H9 (cell line): ENCODE measurements at regions not wholly inside any gene's neighbourhood (a gene's known extent, or its start where the extent isn't known, plus 50 kb on each side); places are given as distances from the start of the nearest gene placed in this dataset.

Source experiments
- DNase-seq: peaks from one replicate; pipeline ENCODE4 v3.0.0-alpha.2; 2017
- H2AFZ ChIP-seq: one replicate; pipeline ENCODE4 v1.6.1; 2013; ENCODE audit warnings: mild to moderate bottlenecking, low read length, control low read depth, moderate library complexity
- H2AK5ac ChIP-seq: 2 replicates; pipeline ENCODE4 v1.6.1; 2013; ENCODE audit warnings: low read length, control low read depth, mixed read lengths; ENCODE audit not compliant: insufficient read length
- H2BK120ac ChIP-seq: one replicate; pipeline ENCODE4 v1.6.1; 2013; ENCODE audit warnings: low read depth, mild to moderate bottlenecking, low read length, control low read depth, inconsistent platforms; ENCODE audit not compliant: poor library complexity, severe bottlenecking
- H2BK12ac ChIP-seq: 2 replicates; pipeline ENCODE4 v1.6.1; 2013; ENCODE audit warnings: low read length, control low read depth, mixed read lengths, low read depth; ENCODE audit not compliant: insufficient read length
- H2BK15ac ChIP-seq: 2 replicates; pipeline ENCODE4 v1.6.1; 2013; ENCODE audit warnings: low read depth, low read length, control low read depth
- H2BK20ac ChIP-seq: one replicate; pipeline ENCODE4 v1.6.1; 2013; ENCODE audit warnings: low read depth, mild to moderate bottlenecking, low read length, control low read depth, inconsistent platforms; ENCODE audit not compliant: poor library complexity, severe bottlenecking
- H2BK5ac ChIP-seq: 2 replicates; pipeline ENCODE4 v1.6.1; 2013; ENCODE audit warnings: low read length, control low read depth, mixed read lengths; ENCODE audit not compliant: insufficient read length
- H3K14ac ChIP-seq: 2 replicates; pipeline ENCODE4 v1.6.1; 2013; ENCODE audit warnings: low read length, control low read depth; ENCODE audit not compliant: insufficient read depth
- H3K18ac ChIP-seq: 2 replicates; pipeline ENCODE4 v1.6.1; 2013; ENCODE audit warnings: low read depth, mild to moderate bottlenecking, mixed read lengths, low read length, control low read depth; ENCODE audit not compliant: insufficient read length
- H3K23ac ChIP-seq: 2 replicates; pipeline ENCODE4 v1.6.1; 2013; ENCODE audit warnings: low read length, control low read depth, mixed read lengths, low read depth; ENCODE audit not compliant: insufficient read length
- H3K23me2 ChIP-seq: 2 replicates; pipeline ENCODE4 v1.6.1; 2013; ENCODE audit warnings: low read depth, mild to moderate bottlenecking, mixed read lengths, low read length, control low read depth; ENCODE audit not compliant: insufficient read length, poor library complexity, severe bottlenecking
- H3K27ac ChIP-seq: 2 replicates; pipeline ENCODE4 v1.5.1; 2013; ENCODE audit warnings: low read length, control low read depth, mixed read lengths, low read depth; ENCODE audit not compliant: insufficient read length
- H3K27me3 ChIP-seq: 2 replicates; pipeline ENCODE4 v1.6.1; 2013; ENCODE audit warnings: low read length, control low read depth, inconsistent platforms; ENCODE audit not compliant: insufficient read depth
- H3K4ac ChIP-seq: 2 replicates; pipeline ENCODE4 v1.6.1; 2013; ENCODE audit warnings: low read depth, mild to moderate bottlenecking, control low read depth, inconsistent platforms, low read length, moderate library complexity
- H3K4me1 ChIP-seq: 2 replicates; pipeline ENCODE4 v1.6.1; 2013; ENCODE audit warnings: low read length, control low read depth, inconsistent platforms; ENCODE audit not compliant: insufficient read depth
- H3K4me2 ChIP-seq: 2 replicates; pipeline ENCODE4 v1.6.1; 2013; ENCODE audit warnings: low read length, control low read depth, mixed read lengths; ENCODE audit not compliant: insufficient read length, insufficient read depth
- H3K56ac ChIP-seq: 2 replicates; pipeline ENCODE4 v1.6.1; 2013; ENCODE audit warnings: low read depth, mild to moderate bottlenecking, mixed read lengths, low read length, control low read depth; ENCODE audit not compliant: insufficient read length
- H3K79me1 ChIP-seq: 2 replicates; pipeline ENCODE4 v1.6.1; 2013; ENCODE audit warnings: low read depth, mild to moderate bottlenecking, moderate library complexity, low read length, control low read depth, inconsistent platforms; ENCODE audit not compliant: insufficient read depth, poor library complexity, severe bottlenecking
- H3K79me2 ChIP-seq: 2 replicates; pipeline ENCODE4 v1.6.1; 2013; ENCODE audit warnings: low read length, control low read depth, inconsistent platforms; ENCODE audit not compliant: insufficient read depth
- H3K9ac ChIP-seq: 2 replicates; pipeline ENCODE4 v1.6.1; 2013; ENCODE audit warnings: low read length, control low read depth, mixed read lengths; ENCODE audit not compliant: insufficient read length; ENCODE audit errors: extremely low read depth
- H3K9me3 ChIP-seq: one replicate; pipeline ENCODE4 v1.6.1; 2013; ENCODE audit warnings: low read depth, low read length, inconsistent platforms; ENCODE audit not compliant: control insufficient read depth
- H3T11ph ChIP-seq: one replicate; pipeline ENCODE4 v1.6.1; 2013; ENCODE audit warnings: mild to moderate bottlenecking, low read length, control low read depth, inconsistent platforms
- H4K20me1 ChIP-seq: one replicate; pipeline ENCODE4 v1.6.1; 2013; ENCODE audit not compliant: control insufficient read depth, insufficient read length, insufficient read depth
- H4K5ac ChIP-seq: 2 replicates; pipeline ENCODE4 v1.6.1; 2013; ENCODE audit warnings: low read depth, mild to moderate bottlenecking, mixed read lengths, low read length, control low read depth; ENCODE audit not compliant: insufficient read length
- H4K8ac ChIP-seq: replicated peaks from 2 replicates; pipeline ENCODE4 v1.6.1; 2013; ENCODE audit warnings: low read length, control low read depth, mixed read lengths, low read depth; ENCODE audit not compliant: insufficient read length
- H4K91ac ChIP-seq: 2 replicates; pipeline ENCODE4 v1.6.1; 2013; ENCODE audit warnings: low read depth, mild to moderate bottlenecking, moderate library complexity, mixed read lengths, low read length, control low read depth; ENCODE audit not compliant: insufficient read length
- H3K27ac Mint-ChIP-seq, 3 experiments: 2 replicates in 2 of 3; 3 replicates in 1 of 3; pipeline ENCODE4 v1.8.0; 2020 to 2021; ENCODE audit warnings: mixed read lengths in 3 of 3, mild to moderate bottlenecking in 1 of 3, moderate library complexity in 1 of 3
- H3K27me3 Mint-ChIP-seq: 2 replicates; pipeline ENCODE4 v1.8.0; 2021; ENCODE audit warnings: low read depth, mild to moderate bottlenecking, moderate library complexity, mixed read lengths
- H3K36me3 Mint-ChIP-seq, 3 experiments: 2 replicates in 2 of 3; 3 replicates in 1 of 3; pipeline ENCODE4 v1.8.0; 2020 to 2021; ENCODE audit warnings: low read depth in 3 of 3, mixed read lengths in 3 of 3; ENCODE audit not compliant: insufficient read depth in 1 of 3
- H3K4me1 Mint-ChIP-seq, 2 experiments: 2 replicates each; pipeline ENCODE4 v1.8.0; 2020; ENCODE audit warnings: mixed read lengths in 2 of 2
- H3K4me3 Mint-ChIP-seq, 2 experiments: 2 replicates in 1 of 2; 3 replicates in 1 of 2; pipeline ENCODE4 v1.8.0; 2020 to 2021; ENCODE audit warnings: mild to moderate bottlenecking in 2 of 2, mixed read lengths in 2 of 2, moderate library complexity in 1 of 2
- H3K9me3 Mint-ChIP-seq, 2 experiments: 2 replicates in 1 of 2; 3 replicates in 1 of 2; pipeline ENCODE4 v1.8.0; 2020; ENCODE audit warnings: mild to moderate bottlenecking in 2 of 2, mixed read lengths in 2 of 2, moderate library complexity in 1 of 2
- CTCF ChIP-seq: fragments of 200-600 bp; sonication (generic); conservative IDR thresholded peaks from 3 replicates; pipeline ENCODE4 v1.8.0; 2021; ENCODE audit warnings: antibody characterized with exemption, mild to moderate bottlenecking
- WGBS: extraction: QIAGEN DNeasy Blood & Tissue Kit; methylation state at CpG from one replicate; pipeline ENCODE4 v1.1.7; 2013; ENCODE audit warnings: missing lambda C conversion rate, low lambda C conversion rate, mixed read lengths; ENCODE audit not compliant: insufficient read length; ENCODE audit errors: extremely low coverage; 5-methylcytosine and 5-hydroxymethylcytosine counted together

- H3K14ac ChIP-seq: no peak overlapping the region
- H2AFZ ChIP-seq: no peak overlapping the region
- H3K4me3 Mint-ChIP-seq: no peak overlapping the region
- no peaks in the 10 kb centered on the region for H3K79me2 ChIP-seq
- H3K36me3 Mint-ChIP-seq: no peaks in the 10 kb centered on the region; a peak in 1 of 7 replicates
- no peak overlapping the region for H2BK12ac ChIP-seq
- H2BK20ac ChIP-seq: no peak overlapping the region
- no peaks in the 10 kb centered on the region for H3K9me3 Mint-ChIP-seq
- no peak overlapping the region for H3T11ph ChIP-seq
- WGBS: no CpG with 5 or more reads among the region's 3 CpGs
- H3K27ac ChIP-seq: no peak overlapping the region
- H2AK5ac ChIP-seq: no peak overlapping the region
- no peaks in the 10 kb centered on the region for H3K27me3 Mint-ChIP-seq
- no peaks in the 10 kb centered on the region for H3K79me1 ChIP-seq
- peaks cover 10 to 14% of the 10 kb centered on the region in 2 experiments for H3K4me1 Mint-ChIP-seq
- no peak overlapping the region for H3K4me2 ChIP-seq
- no peak overlapping the region for H2BK5ac ChIP-seq
- no peak overlapping the region for H4K91ac ChIP-seq
- no peak overlapping the region for H2BK120ac ChIP-seq
- no peak overlapping the region for H3K56ac ChIP-seq
- no peak overlapping the region for H2BK15ac ChIP-seq
- H3K9me3 ChIP-seq: no peaks in the 10 kb centered on the region
- no peaks in the 10 kb centered on the region for H4K20me1 ChIP-seq
- H4K8ac ChIP-seq: no peak overlapping the region
- H3K27ac Mint-ChIP-seq: no peak overlapping the region
- H3K9ac ChIP-seq: no peak overlapping the region
- DNase-seq: no peak
- H3K23me2 ChIP-seq: no peaks in the 10 kb centered on the region
- no peak overlapping the region for H4K5ac ChIP-seq
- H3K23ac ChIP-seq: no peak overlapping the region
- TF ChIP-seq CTCF: no peak
- no peaks in the 10 kb centered on the region for H3K27me3 ChIP-seq
- no peak overlapping the region for H3K18ac ChIP-seq
- H3K4ac ChIP-seq: no peak overlapping the region
- H3K4me1 ChIP-seq: no peaks in the 10 kb centered on the region; the same call in 1 of the 2 replicates
These were observed 696.7 kb upstream of the CELF2 start for GRCh38 chr10:10320956-10321355.
